GM06990 (cell line): ENCODE measurements at regions not wholly inside any gene's neighbourhood (a gene's known extent, or its start where the extent isn't known, plus 50 kb on each side); places are given as distances from the start of the nearest gene placed in this dataset.
"Not testable (repeated sequence)": the region's sequence is repeated elsewhere in the genome, so short reads cannot be mapped to it uniquely, and the experiment has no call there.

ENCODE experiments used
- DNase-seq: peaks from one replicate; pipeline ENCODE4 v3.0.0-alpha.2; 2011; ENCODE audit not compliant: insufficient read length; ENCODE audit errors: extremely low read depth
- H3K27me3 ChIP-seq: replicated peaks from 2 replicates; pipeline ENCODE4 v1.6.0; 2011; ENCODE audit warnings: low read length; ENCODE audit not compliant: control insufficient read depth, insufficient read depth
- H3K36me3 ChIP-seq: 2 replicates; pipeline ENCODE4 v1.5.1; 2011; ENCODE audit warnings: low read length; ENCODE audit not compliant: control insufficient read depth, insufficient read depth
- H3K4me3 ChIP-seq: replicated peaks from 2 replicates; pipeline ENCODE4 v1.5.1; 2011; ENCODE audit warnings: low read depth, mild to moderate bottlenecking, control low read depth, low read length
- CTCF ChIP-seq: IDR thresholded peaks from 2 replicates; pipeline ENCODE4 v1.5.1; 2011; ENCODE audit warnings: low read length, control low read depth, mild to moderate bottlenecking, inconsistent platforms; ENCODE audit not compliant: insufficient read depth, poor library complexity, severe bottlenecking

DNA sequence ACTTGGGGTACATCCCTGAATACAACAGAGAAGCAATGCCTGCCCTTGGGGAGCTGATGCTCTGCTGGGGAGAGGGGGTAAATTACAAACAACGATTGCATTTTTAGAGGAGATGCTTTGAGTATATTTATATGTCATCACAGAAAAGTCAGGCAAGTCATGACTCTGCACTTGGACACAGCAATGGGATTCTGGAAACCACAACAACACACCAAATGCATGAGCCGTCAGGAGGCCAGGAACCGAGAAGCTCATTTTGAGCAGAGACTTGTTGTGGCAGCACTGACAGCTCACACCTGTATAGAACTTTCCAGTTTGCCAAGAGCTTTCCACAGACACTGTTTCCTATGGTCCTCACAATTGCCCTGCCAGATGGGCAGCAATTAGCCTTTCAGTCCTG, 113.2 kb upstream of the RBPJ start:
- no peaks in the 10 kb centered on the region; the same call in none of the 2 replicates for H3K27me3 ChIP-seq
- no peak for DNase-seq

DNA sequence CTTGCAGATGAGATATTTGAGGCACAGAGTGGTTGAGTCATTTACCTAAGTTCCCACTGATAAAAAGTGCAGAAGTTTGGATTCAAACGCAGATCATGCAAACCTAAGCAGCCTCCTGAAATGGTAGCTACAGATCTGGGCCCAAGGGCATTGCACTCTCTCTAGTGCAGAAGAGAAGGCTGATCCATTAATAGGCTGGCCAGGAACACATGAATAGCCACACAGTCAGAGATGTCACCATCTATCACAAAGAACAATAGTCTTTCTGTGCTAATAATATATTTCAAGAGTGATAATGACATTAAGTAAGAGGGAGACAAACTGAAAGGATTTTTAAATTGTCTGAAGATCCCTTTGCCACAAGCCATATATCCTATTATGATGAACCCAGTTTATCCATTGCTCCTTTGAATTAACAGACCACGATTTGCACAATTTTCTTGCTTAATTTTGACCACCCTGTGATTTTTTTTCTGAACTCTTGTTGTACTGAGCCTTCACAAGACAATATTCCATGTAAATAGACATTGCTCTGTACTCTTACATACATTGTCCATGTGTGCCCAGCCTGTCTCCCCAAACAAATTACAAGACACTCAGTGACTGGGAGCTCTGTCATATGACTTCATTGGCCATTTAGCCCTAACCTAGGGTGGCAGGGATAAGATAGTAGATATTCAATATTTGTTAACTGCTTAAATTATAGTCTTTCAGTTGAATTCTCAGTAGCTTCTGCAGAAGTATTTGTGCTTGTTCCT, 112.4 kb upstream of the RBPJ start:
- DNase-seq = no peak
- Histone ChIP-seq H3K4me3 (no peak overlapping the region), H3K36me3 (no peaks in the 10 kb centered on the region), H3K27me3 (no peaks in the 10 kb centered on the region; the same call in none of the 2 replicates)
- no peak for TF ChIP-seq CTCF

More for the DNA sequence above, 113.2 kb upstream of the RBPJ start:
- no peak for TF ChIP-seq CTCF
- no peaks in the 10 kb centered on the region for H3K36me3 ChIP-seq
- no peak overlapping the region for H3K4me3 ChIP-seq

DNA sequence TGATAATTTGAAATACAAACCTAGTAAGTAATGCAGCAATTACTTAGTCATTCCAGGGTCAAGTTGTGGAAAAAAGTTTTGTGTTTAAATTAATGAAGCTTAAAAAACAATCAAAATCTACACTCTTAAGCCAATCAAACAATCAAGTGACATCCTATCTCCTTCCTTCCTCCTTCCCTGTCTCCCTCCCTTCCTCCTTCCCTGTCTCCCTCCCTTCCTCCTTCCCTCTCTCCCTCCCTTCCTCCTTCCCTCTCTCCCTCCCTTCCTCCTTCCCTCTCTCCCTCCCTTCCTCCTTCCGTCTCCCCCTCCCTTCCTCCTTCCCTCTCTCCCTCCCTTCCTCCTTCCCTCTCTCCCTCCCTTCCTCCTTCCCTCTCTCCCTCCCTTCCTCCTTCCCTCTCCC, 111.4 kb upstream of the RBPJ start:
- H3K36me3 ChIP-seq, DNase-seq, H3K27me3 ChIP-seq, H3K4me3 ChIP-seq: not testable (repeated sequence)

- no peak for TF ChIP-seq CTCF
- H3K36me3 ChIP-seq = no peaks in the 10 kb centered on the region
- no peak overlapping the region for H3K4me3 ChIP-seq
- H3K27me3 ChIP-seq = no peaks in the 10 kb centered on the region; the same call in none of the 2 replicates
- no peak for DNase-seq
These were observed 108.3 kb upstream of the RBPJ start for GRCh38 chr4:26212528-26212927.

- TF ChIP-seq CTCF = no peak
- no peak overlapping the region for H3K4me3 ChIP-seq
- no peak for DNase-seq
These were observed 107.5 kb upstream of the RBPJ start for GRCh38 chr4:26213317-26213716.

GRCh38 chr4:26214994-26215393, 105.8 kb upstream of the RBPJ start:
- DNase-seq = no peak
- Histone ChIP-seq H3K27me3 (no peaks in the 10 kb centered on the region; the same call in none of the 2 replicates), H3K36me3 (no peaks in the 10 kb centered on the region), H3K4me3 (no peak overlapping the region)
- no peak for TF ChIP-seq CTCF

More at GRCh38 chr4:26213317-26213716, 107.5 kb upstream of the RBPJ start:
- no peaks in the 10 kb centered on the region for H3K36me3 ChIP-seq
- H3K27me3 ChIP-seq = no peaks in the 10 kb centered on the region; the same call in none of the 2 replicates
